ENCODE measurements at regions not wholly inside any gene's neighbourhood (a gene's known extent, or its start where the extent isn't known, plus 50 kb on each side); places are given as distances from the start of the nearest gene placed in this dataset.

DNA sequence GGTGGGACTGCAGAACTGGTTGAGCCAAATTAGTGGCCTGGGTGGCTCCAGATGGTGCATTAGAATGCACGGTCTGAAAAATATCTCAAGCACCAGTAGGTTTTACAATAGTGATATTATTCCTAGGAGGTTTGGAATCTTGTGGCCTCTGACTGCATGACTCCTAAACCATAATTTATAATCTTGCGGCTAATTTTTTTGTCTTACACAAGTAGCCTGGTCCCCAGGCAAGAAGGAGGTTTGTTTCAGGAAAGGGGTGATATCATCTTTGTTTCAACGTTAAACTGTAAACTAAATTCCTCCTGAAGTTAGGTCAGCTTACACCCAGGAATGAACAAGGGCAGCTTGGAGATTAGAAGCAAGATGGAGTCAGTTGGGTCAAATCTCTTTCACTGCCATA is 98.9 kb upstream of the ARL4C start:
- H3K9me3 ChIP-seq, result no peaks in the 10 kb centered on the region
- peaks cover 0 to 2% (median 0%) of the 10 kb centered on the region in 7 donors for H3K27me3 ChIP-seq
- TF ChIP-seq CTCF (IDR thresholded peaks at IDR 0.05), result no peak
- no peak overlapping the region for H3K27ac ChIP-seq
- ATAC-seq (no peak), DNase-seq (no peak)
- H3K4me3 ChIP-seq, result no peak overlapping the region
- H3K4me1 ChIP-seq, result no peaks in the 10 kb centered on the region
- intact Hi-C loops (cut with DNase I), result no loop called here
- no peaks in the 10 kb centered on the region for H3K36me3 ChIP-seq
- WGBS, 2 donors, result 58 to 66% methylated on average over 3 of the region's 3 CpGs

- peaks cover 0 to 6% (median 0%) of the 10 kb centered on the region in 7 donors for H3K27me3 ChIP-seq
- TF ChIP-seq CTCF (IDR thresholded peaks at IDR 0.05), result no peak
- no peaks in the 10 kb centered on the region for H3K36me3 ChIP-seq
- WGBS, 2 donors, result 97 to 98% methylated on average over 5 of the region's 5 CpGs
- no peaks in the 10 kb centered on the region for H3K4me1 ChIP-seq
- intact Hi-C loops (cut with DNase I), result no loop called here
- no peak for ATAC-seq
- no peaks in the 10 kb centered on the region for H3K9me3 ChIP-seq
- DNase-seq, result no peak
- no peak overlapping the region for H3K4me3 ChIP-seq
- no peak overlapping the region for H3K27ac ChIP-seq
Observed at GRCh38 chr2:234594715-234595114, 97.8 kb upstream of the ARL4C start.

DNA sequence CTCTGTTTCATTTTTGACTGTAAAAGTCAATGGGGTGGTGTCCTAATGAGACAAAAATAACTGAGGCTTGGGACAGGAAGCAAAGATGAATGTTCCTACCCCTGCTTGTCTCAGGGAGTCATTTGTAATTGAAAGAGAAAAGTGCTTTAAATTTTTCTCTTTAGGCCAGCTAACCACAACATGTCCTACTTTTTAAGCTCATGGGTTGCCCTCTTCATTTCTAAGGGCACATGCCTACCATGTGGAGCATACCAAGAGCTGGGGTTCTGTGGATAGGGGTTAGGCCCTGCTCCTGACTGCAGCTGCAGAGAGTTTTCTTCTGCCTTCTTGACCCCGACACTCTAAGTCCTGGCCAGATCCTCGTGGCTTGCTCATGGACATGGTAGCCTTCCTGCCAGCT is 96.8 kb upstream of the ARL4C start:
- intact Hi-C loops (cut with DNase I), result no loop called here
- ATAC-seq, result no peak
- Histone ChIP-seq H3K27me3 (peaks cover 0 to 6% (median 0%) of the 10 kb centered on the region in 7 donors), H3K36me3 (no peaks in the 10 kb centered on the region), H3K4me1 (no peaks in the 10 kb centered on the region), H3K9me3 (no peaks in the 10 kb centered on the region), H3K4me3 (no peak overlapping the region), H3K27ac (no peak overlapping the region)
- DNase-seq, result no peak
- WGBS, 2 donors, result 70 to 74% methylated on average over 2 of the region's 2 CpGs
- TF ChIP-seq CTCF (IDR thresholded peaks at IDR 0.05), result no peak

GRCh38 chr2:234592541-234592940 is 95.7 kb upstream of the ARL4C start:
- DNase-seq (no peak), ATAC-seq (no peak)
- TF ChIP-seq CTCF (IDR thresholded peaks at IDR 0.05), result no peak
- intact Hi-C loops (cut with DNase I), result no loop called here
- WGBS, 2 donors, result 89 to 92% methylated on average over 5 of the region's 5 CpGs
- Histone ChIP-seq H3K27me3 (peaks cover 0 to 6% (median 0%) of the 10 kb centered on the region in 7 donors), H3K27ac (no peak overlapping the region), H3K4me1 (no peaks in the 10 kb centered on the region), H3K4me3 (no peak overlapping the region), H3K9me3 (no peaks in the 10 kb centered on the region), H3K36me3 (no peaks in the 10 kb centered on the region)

DNA sequence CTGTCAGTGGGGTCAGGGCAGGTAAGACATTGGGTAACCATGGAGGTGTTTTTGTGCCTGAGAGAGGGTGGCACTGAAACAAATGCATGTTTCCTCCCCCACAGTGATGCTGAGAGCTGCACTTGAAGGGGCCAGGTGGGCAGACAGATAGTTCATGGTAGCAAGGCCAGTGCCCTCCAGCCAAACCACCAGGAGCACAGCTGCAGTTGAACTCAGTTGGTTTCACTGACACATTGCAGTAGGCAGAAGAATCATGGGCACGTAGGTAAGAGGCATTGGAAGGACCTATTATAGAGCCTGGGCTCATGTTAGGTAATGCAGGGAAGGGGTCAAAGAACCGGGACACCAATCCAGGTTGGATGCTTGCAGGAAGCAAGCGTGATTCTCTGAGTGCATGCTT is 93.2 kb upstream of the ARL4C start:
- WGBS, 2 donors, result 78 to 85% methylated on average over 3 of the region's 3 CpGs
- Histone ChIP-seq H3K36me3 (no peaks in the 10 kb centered on the region), H3K27ac (no peak overlapping the region), H3K9me3 (no peaks in the 10 kb centered on the region), H3K4me3 (no peak overlapping the region), H3K4me1 (no peaks in the 10 kb centered on the region), H3K27me3 (peaks cover 0 to 6% (median 2%) of the 10 kb centered on the region in 7 donors)
- no peak for TF ChIP-seq CTCF (IDR thresholded peaks at IDR 0.05)
- no peak for ATAC-seq
- DNase-seq, result no peak
- intact Hi-C loops (cut with DNase I), result no loop called here

Measured in heart right ventricle (tissue), 16 donors.